Effector memory CD4-positive, alpha-beta T cell (primary cell): ENCODE measurements at regions not wholly inside any gene's neighbourhood (a gene's known extent, or its start where the extent isn't known, plus 50 kb on each side); places are given as distances from the start of the nearest gene placed in this dataset.

ENCODE experiments used
- DNase-seq, 3 donors: peaks; one replicate each; pipeline ENCODE4 v3.0.0-alpha.2; 2020
- H3K27ac ChIP-seq: 2 replicates; pipeline ENCODE4 v1.7.0; 2013; ENCODE audit warnings: mild to moderate bottlenecking, low read length, moderate library complexity; ENCODE audit not compliant: insufficient read depth, poor library complexity, severe bottlenecking
- H3K27me3 ChIP-seq: replicated peaks from 2 replicates; pipeline ENCODE4 v1.7.0; 2013; ENCODE audit warnings: mild to moderate bottlenecking, low read length; ENCODE audit not compliant: insufficient read depth, control insufficient read depth, poor library complexity, severe bottlenecking
- H3K36me3 ChIP-seq: 2 replicates; pipeline ENCODE4 v1.7.0; 2013; ENCODE audit warnings: mild to moderate bottlenecking, low read length, moderate library complexity; ENCODE audit not compliant: control insufficient read depth, insufficient read depth
- H3K4me1 ChIP-seq: 2 replicates; pipeline ENCODE4 v1.7.0; 2013; ENCODE audit warnings: low read length, mild to moderate bottlenecking; ENCODE audit not compliant: control insufficient read depth, insufficient read depth, poor library complexity, severe bottlenecking
- H3K4me3 ChIP-seq: 2 replicates; pipeline ENCODE4 v1.7.0; 2013; ENCODE audit warnings: low read length, low read depth, mild to moderate bottlenecking; ENCODE audit not compliant: insufficient read depth, poor library complexity, severe bottlenecking
- H3K9me3 ChIP-seq: 2 replicates; pipeline ENCODE4 v1.7.0; 2013; ENCODE audit warnings: mild to moderate bottlenecking, low read length, moderate library complexity; ENCODE audit not compliant: control insufficient read depth

DNA sequence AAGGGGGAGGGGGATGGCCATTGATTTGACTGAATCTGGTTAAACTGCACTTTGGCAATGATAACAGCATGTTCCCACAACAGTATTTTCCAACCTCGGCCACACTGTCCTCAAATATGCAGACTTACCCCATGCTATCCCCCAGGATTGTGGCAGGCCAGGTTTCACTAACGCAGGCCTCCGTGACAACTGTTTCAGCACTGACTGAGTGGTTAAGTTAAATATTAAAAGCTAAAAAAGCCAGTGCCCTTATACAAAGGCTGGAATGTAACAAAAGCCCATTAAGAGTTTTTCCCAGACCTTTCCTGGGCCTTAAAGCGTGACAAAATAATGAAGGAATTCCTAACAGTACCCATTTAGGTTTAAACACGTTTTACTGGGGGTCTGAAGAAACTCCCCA lies 202.9 kb downstream of the USP25 start:
- Histone ChIP-seq H3K27me3 (no peaks in the 10 kb centered on the region), H3K4me3 (no peak overlapping the region), H3K27ac (no peak overlapping the region), H3K9me3 (no peaks in the 10 kb centered on the region), H3K36me3 (no peaks in the 10 kb centered on the region), H3K4me1 (no peaks in the 10 kb centered on the region)
- no peak for DNase-seq

DNA sequence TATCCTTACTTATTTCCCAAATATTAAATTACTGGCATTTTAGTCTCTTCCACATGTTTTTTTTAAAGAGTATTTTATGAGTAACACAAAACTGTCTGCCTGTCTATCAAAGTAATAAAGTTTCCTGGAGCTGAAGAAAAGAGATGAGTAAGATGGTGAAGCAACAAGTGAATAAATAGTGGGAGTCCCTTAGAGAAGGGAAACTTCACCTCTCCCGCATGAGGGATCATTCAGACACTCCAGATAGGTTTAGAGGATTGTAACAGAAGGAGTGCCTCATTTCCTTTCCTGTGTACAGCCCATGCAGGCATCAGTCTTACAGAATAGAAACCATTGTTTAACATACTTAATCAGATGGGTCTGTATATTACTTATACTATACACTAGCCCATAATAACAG lies 205.7 kb downstream of the USP25 start:
- Histone ChIP-seq H3K36me3 (no peaks in the 10 kb centered on the region), H3K27ac (no peak overlapping the region), H3K4me1 (no peaks in the 10 kb centered on the region), H3K9me3 (no peaks in the 10 kb centered on the region), H3K27me3 (no peaks in the 10 kb centered on the region), H3K4me3 (no peak overlapping the region)
- no peak for DNase-seq

DNA sequence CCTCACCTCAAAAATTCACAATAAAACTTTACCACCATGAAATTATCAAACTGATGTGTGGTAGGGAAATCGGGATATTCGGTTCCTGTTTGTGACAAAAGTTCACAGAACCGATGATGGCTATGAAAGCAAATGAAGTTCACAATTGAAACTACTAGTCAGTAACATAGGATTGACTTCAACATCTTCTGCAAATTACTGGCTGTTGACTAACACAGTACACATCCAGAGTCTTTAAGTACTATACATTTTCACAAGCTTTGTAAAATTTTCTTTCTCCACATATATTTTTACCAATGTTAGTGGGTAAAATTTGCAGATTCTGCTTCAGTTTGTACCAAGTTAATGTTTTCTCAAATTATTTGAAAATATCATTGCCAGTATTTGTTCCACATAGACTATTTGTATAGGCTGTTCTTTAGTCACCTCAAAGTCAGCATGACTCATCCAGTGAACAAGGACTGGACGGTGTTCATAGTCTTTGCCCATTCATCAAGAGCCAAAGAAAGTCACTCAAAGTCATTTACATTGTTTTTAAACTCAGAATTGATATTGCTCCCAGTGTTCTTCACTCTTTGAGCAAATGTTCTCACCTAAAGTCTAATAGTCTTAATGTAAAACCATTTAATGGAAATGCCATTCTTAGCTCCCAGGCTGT lies 213.4 kb downstream of the USP25 start:
- H3K36me3 ChIP-seq, result no peaks in the 10 kb centered on the region
- no peak for DNase-seq
- no peaks in the 10 kb centered on the region for H3K27me3 ChIP-seq
- no peaks in the 10 kb centered on the region for H3K4me1 ChIP-seq
- H3K27ac ChIP-seq, result no peak overlapping the region
- no peak overlapping the region for H3K4me3 ChIP-seq
- no peaks in the 10 kb centered on the region for H3K9me3 ChIP-seq

DNA sequence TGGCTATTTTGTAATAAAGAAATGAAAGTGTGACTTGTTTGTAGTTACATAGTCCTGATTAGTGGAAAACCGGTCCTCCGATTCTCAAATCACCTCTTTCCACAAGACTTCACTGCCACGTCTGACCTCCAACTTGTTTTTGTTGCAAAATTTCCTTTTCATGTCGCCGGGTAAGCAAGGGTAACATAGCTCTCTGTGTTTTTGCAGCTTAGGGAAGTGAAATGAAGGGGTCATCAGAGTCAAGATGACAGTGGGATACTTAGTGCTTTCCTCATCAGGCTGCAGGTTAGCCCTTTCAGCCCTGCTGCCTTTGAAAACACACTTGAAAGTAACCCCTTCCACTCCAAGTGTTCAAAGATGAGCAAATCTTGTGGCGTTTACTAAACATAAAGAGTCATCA lies 217.9 kb downstream of the USP25 start:
- DNase-seq, result no peak
- H3K4me3 ChIP-seq, result no peak overlapping the region
- H3K27me3 ChIP-seq, result no peaks in the 10 kb centered on the region
- H3K4me1 ChIP-seq, result no peaks in the 10 kb centered on the region
- H3K36me3 ChIP-seq, result no peaks in the 10 kb centered on the region
- H3K27ac ChIP-seq, result no peak overlapping the region
- no peaks in the 10 kb centered on the region for H3K9me3 ChIP-seq

DNA sequence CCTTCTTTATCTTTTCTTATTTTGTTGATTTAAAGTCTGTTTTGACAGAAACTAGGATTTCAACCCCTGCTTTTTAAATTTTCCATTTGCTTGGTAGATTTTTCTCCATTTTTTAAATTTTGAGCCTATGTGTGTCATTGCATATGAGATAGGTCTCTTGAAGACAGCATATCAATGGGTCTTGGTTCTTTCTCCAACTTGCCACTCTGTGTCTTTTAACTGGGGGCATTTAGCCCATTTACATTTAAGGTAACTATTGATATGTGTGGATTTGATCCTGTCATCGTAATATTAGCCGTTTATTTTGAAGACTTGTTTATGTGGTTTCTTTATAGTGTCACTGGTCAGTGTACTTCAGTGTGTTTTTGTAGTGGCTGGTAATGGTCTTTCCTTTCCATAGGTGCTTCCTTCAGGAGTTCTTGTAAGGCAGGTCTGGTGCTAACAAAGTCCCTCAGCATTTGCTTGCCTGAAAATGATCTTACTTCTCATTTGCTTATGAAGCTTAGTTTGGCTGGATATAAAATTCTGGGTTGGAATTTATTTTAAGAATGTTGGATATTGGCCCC lies 223.9 kb downstream of the USP25 start:
- no peaks in the 10 kb centered on the region for H3K27me3 ChIP-seq
- no peaks in the 10 kb centered on the region for H3K36me3 ChIP-seq
- no peak for DNase-seq
- no peaks in the 10 kb centered on the region for H3K9me3 ChIP-seq
- H3K27ac ChIP-seq, result no peak overlapping the region
- H3K4me3 ChIP-seq, result no peak overlapping the region
- H3K4me1 ChIP-seq, result no peaks in the 10 kb centered on the region

DNA sequence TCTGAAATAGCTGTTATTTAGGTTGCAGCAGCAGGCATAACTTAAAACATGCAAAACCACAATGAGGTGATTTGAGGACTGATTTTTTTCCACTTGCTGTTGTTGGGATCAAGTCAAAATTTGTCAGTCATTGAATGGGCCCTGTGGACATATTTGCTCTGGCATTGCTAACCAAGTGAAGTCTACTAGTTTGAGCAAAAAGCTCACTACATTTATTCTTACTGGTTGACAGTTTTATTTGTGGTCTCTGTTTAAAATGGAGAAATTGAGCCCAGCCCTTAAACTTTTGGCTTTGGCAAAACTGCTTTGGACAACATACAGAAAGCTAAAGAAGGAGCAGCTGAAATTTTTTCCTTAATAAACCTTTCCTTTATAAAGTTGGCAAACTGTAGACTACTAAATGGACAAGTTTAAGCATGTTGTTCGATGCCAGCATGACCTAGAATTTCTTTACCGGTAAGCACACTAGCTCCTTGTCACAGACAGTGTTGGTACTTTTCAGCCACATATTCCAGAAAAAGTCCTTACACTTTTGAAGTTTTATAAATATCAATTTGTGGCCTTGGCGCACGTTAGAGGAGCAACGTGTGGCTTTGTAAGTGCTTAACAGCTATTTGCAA lies 234.6 kb downstream of the USP25 start:
- no peak for DNase-seq
- Histone ChIP-seq H3K9me3 (no peaks in the 10 kb centered on the region), H3K4me1 (no peaks in the 10 kb centered on the region), H3K4me3 (no peak overlapping the region), H3K27me3 (no peaks in the 10 kb centered on the region), H3K36me3 (no peaks in the 10 kb centered on the region), H3K27ac (no peak overlapping the region)

DNA sequence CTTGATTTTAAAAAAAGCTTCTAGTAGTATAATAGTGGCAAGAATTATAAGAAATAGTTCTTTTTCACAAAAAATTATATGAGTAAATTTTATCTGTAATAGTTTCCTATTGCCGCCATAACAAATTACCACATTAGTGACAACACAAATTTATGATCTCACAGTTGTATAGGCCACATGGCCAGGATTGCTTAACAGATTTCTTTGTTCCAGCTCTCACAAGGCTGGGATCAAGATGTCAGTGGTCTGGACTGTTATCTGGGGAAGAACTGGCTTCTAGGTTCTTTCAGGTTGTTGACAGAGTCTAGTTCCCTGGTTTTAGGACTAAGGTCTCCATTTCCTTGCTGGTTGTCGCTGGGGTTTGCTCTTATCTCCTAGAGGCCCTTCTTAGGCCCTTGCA lies 236.4 kb downstream of the USP25 start:
- no peak for DNase-seq
- no peaks in the 10 kb centered on the region for H3K4me1 ChIP-seq
- H3K27me3 ChIP-seq, result no peaks in the 10 kb centered on the region
- H3K4me3 ChIP-seq, result no peak overlapping the region
- H3K9me3 ChIP-seq, result no peaks in the 10 kb centered on the region
- H3K27ac ChIP-seq, result no peak overlapping the region
- no peaks in the 10 kb centered on the region for H3K36me3 ChIP-seq

DNA sequence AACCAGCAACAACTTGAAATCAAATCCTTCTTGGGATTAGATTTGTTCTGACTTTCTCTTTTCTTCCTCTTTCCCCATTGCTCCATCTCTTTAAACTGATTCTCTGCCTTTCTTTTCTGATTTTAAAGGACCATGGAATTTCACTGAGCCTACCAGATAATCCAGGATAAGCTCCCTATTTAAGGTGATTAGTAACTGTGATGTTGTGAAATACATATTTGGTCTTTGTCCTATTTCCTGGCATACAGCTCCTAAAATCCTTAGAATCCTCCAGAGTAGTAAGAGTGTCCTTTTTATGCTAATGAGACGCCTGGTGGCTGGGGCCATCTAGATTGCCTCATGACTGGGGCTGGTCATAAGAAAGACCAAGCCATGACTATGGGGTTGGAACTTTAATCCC lies 236.9 kb downstream of the USP25 start:
- Histone ChIP-seq H3K36me3 (no peaks in the 10 kb centered on the region), H3K4me1 (no peaks in the 10 kb centered on the region), H3K4me3 (no peak overlapping the region), H3K27me3 (no peaks in the 10 kb centered on the region), H3K27ac (no peak overlapping the region), H3K9me3 (no peaks in the 10 kb centered on the region)
- DNase-seq, result no peak

DNA sequence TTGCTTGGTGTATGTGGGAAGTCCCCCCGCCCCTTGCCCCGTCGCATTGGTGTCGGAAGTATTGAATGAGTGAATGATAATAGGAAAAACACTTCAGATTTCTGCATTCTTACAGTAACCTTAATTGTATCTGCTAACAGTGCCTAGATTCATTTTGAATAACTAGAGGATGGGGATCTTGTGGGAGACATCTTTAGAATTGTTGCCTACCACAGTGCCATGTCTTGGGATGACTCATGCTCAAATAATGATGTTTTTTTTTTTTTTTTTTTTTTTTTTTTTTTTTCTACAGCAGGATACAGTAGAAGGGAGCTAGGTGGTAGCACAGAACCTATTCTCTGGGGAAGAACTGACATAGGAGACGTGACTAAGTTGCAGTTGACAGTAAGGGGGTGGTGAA lies 237.9 kb downstream of the USP25 start:
- no peak for DNase-seq
- no peak overlapping the region for H3K4me3 ChIP-seq
- no peak overlapping the region for H3K27ac ChIP-seq
- no peaks in the 10 kb centered on the region for H3K4me1 ChIP-seq
- no peaks in the 10 kb centered on the region for H3K27me3 ChIP-seq
- H3K9me3 ChIP-seq, result no peaks in the 10 kb centered on the region
- no peaks in the 10 kb centered on the region for H3K36me3 ChIP-seq

DNA sequence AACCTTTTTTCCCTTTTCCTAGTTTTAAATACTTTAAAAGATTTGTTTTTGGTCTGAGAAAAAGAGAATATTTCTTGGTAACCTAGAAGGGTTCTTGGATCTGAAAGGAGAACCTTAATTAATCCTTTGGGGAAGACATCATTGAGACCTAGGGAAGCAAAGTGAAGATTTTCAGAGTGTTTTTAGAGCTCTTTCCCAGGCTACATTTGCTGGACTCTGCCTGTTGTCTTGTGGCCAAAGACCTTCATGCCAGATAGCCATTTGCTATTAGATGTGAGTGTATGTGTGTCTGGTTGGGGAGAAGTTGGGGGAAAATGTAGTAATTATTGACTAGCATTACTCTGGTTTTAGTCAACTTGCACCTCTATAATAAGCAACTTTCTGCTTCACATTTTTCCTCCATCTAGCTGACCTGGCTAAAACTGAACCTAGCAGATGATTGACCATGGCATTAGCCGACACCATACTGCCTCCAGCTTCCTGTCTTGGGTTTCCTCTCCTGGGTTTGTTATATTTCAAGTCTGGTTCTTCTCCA lies 239.1 kb downstream of the USP25 start:
- DNase-seq, result no peak

More for the DNA sequence above, 239.1 kb downstream of the USP25 start:
- no peaks in the 10 kb centered on the region for H3K36me3 ChIP-seq
- H3K4me1 ChIP-seq, result no peaks in the 10 kb centered on the region
- no peaks in the 10 kb centered on the region for H3K9me3 ChIP-seq
- no peaks in the 10 kb centered on the region for H3K27me3 ChIP-seq
- H3K4me3 ChIP-seq, result no peak overlapping the region
- H3K27ac ChIP-seq, result no peak overlapping the region
